ENCODE measurements at regions not wholly inside any gene's neighbourhood (a gene's known extent, or its start where the extent isn't known, plus 50 kb on each side); places are given as distances from the start of the nearest gene placed in this dataset.

DNA sequence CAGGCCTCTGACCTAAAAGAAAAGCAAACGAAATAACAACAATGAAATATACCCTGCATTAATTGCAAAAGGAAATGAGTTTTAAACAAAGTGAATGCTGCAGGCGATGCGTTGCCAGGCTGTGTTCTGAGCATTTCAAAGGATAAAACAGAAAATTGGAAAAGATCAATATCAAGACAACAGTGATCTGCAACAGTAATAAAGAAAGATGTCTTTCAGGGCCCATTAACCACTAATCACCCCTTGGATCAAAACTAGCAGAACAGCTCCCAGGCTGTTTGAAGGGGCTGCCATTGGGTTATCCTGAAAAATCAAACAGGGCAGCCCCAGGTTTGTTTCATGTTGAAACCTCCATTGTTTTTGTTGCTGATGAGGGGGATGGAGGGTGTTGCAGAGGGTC lies 219.2 kb downstream of the FGFR2 start:
- no peak for TF ChIP-seq TAF1 (IDR thresholded peaks at IDR 0.05; ENCODE audit: borderline replicate concordance, low read depth, low read length)
- TF ChIP-seq SIX5 (IDR thresholded peaks at IDR 0.05; ENCODE audit: low read depth, low read length, severe bottlenecking) = no peak
- TF ChIP-seq, protein P1, sequence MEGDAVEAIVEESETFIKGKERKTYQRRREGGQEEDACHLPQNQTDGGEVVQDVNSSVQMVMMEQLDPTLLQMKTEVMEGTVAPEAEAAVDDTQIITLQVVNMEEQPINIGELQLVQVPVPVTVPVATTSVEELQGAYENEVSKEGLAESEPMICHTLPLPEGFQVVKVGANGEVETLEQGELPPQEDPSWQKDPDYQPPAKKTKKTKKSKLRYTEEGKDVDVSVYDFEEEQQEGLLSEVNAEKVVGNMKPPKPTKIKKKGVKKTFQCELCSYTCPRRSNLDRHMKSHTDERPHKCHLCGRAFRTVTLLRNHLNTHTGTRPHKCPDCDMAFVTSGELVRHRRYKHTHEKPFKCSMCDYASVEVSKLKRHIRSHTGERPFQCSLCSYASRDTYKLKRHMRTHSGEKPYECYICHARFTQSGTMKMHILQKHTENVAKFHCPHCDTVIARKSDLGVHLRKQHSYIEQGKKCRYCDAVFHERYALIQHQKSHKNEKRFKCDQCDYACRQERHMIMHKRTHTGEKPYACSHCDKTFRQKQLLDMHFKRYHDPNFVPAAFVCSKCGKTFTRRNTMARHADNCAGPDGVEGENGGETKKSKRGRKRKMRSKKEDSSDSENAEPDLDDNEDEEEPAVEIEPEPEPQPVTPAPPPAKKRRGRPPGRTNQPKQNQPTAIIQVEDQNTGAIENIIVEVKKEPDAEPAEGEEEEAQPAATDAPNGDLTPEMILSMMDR (IDR thresholded peaks at IDR 0.05 in 2 of 3, conservative IDR thresholded peaks at IDR 0.05 in 1 of 3; ENCODE audit: control insufficient read depth in 2 of 3, extremely low read depth in 1 of 3, insufficient read depth in 1 of 3, low read depth in 3 of 3, low read length in 3 of 3) = no peak
- no peak for TF ChIP-seq EP300 (IDR thresholded peaks at IDR 0.05; ENCODE audit: borderline replicate concordance in 1 of 2, control insufficient read depth in 1 of 2, low read depth in 2 of 2, low read length in 2 of 2)

Measured in GM12878 (cell line).